GM19468 (cell line): ENCODE measurements at regions not wholly inside any gene's neighbourhood (a gene's known extent, or its start where the extent isn't known, plus 50 kb on each side); places are given as distances from the start of the nearest gene placed in this dataset.
A peak's percentile ranks its signal among the peaks of the same experiment; 100 is the strongest.

ENCODE experiments used
- ATAC-seq: cut with Tn5 transposase; IDR thresholded peaks from one replicate; pipeline ENCODE4 v1.9.1; 2021; ENCODE audit warnings: mild to moderate bottlenecking, moderate library complexity, moderate number of reproducible peaks; ENCODE audit not compliant: unreplicated experiment; ENCODE audit errors: extremely low read depth

DNA sequence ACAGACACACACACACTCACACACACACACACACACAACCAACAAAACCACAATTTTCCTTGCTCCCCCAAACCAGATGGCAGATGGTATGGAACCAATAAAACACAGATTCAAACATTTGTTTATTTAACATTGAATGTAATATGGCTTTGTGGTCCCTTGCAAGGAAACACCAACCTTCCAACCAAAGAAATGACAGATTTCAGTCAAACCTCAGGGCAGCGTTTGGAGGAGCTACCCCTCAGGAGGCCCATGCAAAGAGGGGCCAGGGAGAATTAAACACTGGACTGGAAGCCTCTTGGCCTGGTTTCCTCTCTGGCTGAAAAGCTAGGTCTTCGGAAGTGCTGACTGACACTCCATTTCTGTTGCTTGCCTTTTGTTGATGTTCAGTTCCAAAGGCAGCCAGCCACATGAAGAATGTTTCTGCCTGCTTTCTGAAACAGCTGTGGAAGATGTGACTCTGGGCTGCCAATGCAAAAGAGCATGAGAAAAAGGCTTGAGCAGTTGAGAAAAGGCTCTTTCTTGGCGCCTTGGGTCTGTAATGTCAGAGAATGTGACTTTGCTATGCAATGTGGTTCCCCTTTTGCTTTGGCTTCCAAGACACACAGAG is 296.1 kb downstream of the RPLP1 start:
- ATAC-seq: no peak

DNA sequence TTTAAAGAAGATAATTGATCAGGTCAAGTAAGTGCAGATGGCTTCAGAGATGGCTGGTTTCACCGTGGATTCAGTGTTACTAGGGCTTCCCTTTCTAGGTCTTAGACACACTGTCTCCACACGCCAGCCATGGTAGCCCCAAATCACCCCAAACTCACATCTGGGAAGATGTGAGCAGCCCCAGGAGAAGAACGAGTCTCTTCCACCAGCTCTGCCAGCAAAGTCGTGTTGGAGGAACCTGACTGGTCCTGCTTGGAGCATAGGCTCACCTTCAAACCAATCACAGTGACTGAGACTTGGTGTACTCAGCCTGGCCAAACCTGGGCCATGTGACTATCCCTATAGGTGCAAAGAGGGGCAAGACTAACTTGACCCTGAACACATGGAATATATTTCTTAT is 296.7 kb downstream of the RPLP1 start:
- no peak for ATAC-seq

DNA sequence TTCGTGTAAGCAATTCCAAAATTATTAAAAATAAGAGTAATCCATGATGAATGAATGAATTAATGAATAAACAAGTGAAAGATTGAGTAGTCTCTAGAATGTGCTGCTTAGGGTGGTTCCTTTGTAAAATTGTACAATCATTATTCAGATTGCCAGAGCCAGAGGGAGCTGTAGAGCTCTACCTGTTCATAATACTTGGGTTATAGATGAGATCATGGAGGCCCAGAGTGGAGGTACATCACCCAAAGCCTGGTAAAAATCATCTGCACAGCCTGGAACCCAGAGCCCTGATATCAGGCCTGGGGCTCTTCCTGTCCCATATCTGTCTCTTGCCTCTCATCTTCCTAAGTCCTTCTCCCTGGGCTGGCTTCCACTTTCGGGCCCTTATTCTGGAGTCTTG is 297.2 kb downstream of the RPLP1 start:
- no peak for ATAC-seq

DNA sequence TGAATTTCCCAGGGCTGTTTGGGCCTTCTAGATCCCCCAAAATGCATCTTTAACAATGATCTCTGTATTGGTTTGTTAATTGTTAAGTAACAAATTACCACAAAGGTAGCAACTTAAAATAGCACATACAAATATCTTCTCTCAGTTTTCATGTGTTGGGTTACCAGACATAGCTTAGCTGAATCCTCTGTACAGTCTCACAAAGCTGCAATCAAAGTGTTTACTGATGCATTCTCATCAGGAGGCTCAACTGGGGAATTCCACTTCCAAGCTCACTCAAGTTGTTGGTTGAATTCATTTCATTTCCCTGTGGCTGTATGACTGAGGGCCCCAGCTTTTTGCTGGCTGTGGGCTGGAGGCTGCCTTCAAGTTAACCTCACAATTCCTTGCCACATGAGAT is 297.6 kb downstream of the RPLP1 start:
- ATAC-seq: no peak

DNA sequence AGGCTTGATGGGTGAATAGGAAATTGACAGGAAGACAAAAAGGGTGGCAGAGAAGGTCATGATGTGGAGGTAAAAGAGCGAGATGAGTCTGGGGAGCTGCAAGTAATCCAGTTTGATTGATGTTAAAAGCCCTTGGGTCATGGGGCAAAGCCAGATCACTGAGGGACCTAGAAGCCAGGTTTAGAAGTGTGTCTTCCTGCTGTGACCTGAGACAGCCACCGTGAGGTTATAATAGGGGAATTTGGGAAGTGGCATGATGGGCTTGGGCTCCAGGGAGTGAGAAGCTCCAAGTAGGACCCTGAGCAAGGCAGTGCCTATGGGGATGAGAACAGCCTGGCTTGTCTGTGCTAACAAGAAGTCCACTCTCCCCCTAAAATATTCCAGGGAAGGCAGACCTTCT is 298.5 kb downstream of the RPLP1 start:
- ATAC-seq: no peak

DNA sequence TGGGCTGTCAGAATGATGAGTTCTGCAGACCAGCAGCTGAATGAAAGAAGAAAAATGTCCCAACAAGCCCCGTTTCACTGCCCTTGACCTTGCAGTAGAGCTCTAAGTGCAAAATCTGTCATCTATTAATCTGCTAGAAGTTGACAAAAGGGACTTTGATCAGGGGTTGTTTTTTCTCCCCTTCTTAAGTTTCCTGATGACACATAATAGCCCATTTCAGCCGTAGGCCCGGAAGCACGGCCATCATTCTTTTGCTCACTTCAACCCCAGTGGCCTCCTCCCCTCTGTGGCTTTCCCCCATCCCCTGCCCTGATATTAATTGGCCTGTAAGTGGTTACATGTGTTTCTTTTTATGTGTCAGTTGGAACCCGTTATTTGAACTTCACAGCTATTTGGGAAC is 298.9 kb downstream of the RPLP1 start:
- no peak for ATAC-seq

DNA sequence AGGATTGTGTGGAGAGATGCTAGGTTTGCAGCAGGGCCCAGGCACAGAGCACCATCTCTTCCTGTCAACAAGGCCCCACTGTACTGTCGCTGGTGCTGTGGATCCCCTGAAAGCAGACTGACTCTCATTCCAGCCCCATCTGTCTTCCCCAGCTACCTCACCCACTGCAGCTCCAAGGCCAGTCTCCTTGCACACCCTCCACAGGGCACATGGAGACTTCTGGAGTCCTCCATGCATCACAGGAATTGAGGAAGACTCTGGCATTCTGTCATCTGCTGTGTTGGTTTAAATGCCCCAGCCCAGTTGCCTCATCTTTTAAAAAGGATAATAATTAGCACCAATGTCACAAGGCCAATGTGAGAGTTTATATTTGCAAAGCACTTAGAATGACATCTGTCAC is 301.2 kb downstream of the RPLP1 start:
- ATAC-seq: no peak

DNA sequence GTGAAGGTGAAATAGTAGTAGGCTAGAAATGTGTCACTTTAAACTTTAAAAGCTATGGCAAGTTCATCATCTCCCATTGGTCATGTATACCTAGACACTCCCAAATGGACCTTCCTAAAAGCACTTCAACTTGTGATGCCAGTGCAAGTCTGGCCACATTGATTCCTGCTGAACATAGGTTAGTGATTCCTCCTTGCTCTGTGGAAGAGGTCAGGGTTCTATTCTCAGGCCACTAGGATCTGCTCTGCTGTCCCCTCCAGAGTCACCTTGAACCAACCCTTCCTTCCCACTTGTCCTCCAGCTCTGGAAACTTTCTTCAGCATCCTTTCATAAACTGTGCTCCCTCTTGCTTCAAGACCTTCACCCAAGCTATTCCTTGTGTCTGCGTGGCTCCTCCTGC is 301.7 kb downstream of the RPLP1 start:
- ATAC-seq: no peak

DNA sequence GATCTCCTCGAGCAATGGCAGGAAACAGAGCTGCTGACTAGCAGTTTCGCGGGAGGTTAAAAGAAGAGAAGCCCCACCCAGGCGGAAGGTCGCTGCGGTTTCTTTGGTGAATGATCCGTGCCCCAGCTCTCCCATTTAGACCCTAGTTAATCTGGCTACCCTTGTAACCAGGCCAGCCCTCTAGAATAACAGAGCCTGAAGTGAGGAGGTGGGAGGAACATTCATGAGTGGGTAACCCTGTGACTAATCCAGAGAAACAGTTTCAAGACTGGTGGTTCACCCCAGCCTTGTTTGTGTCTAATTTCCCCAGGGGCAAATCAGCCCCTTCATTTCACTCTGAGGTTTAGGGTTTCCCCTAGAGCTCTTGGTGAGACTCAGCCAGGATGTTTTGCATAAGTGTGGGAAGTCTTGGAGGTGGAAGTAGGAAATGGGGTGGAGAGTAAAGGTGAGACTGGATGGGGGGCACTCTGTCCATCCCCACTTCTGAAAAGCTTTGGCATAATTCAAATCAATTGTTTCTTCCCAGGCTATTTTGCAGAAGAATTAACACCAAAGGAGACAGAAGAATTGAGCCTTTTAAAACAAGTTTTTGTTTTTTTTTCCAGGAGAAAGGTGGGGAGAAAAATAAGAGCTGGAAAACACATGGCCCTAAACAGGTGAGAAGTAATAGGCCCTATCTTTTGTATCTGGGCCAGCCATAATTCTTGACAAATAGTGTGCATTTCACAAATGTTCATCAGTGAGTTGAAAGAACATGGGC is 303.1 kb downstream of the RPLP1 start:
- ATAC-seq: peak; percentile 87

DNA sequence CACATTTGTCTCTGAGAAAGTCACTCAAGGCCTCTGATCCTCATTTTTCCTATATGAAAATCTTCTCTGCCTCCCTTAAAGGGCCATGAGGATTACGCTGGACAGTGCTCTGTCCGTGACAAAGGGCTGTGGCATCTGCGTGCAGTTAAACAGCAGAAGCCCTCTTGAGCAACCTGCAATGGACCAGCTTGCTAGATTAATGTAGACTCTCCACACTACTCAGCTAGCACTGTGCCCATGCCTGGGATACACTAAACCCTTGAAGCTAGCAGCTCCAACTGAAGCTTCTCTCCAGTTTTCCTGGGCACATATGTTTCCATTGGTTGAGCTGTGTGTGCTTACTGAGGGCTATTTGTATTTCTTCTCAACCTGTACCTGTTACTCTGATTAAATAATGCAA is 303.8 kb downstream of the RPLP1 start:
- ATAC-seq: no peak

DNA sequence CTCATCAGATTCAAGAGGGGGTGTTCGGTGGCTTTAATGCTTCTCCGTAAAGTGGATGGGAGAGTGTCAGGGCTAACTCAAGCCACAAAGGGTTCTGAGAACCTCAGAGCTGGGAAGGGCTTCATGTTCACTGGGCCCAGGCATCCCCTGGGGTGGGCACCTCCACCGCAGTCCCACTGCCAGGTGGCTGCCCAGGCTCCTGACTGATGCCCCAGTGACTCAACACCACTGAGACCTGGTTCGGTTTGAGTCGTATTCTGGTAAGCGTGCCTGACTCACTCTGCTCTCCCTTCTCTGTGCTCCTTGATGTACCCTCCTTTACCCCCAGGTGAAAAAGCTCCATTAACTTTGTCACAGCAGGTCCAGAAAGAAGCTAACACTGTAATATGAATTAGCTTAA is 304.6 kb downstream of the RPLP1 start:
- ATAC-seq: no peak

DNA sequence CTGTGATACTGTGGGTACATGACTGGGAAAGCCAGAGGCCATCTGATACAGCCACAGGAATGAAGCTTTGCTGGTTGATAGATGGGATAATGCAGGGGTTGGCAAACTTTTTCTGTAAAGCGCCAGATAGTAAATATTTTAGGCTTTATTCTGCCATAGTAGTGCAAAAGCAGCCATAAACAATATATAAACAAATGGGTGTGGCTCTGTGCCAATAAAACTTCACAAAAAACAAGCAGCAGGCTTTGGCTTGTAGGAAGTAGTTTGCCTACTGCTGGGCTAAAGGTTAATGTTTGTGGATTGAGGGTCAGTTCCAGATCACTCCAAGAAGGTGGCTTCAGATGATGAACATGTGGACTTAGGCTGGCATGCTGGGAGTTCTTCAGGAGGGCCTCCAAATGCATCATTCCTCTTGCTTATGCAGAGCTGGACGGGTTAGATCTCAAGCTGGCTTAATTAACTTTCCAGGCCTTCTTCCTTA is 305.7 kb downstream of the RPLP1 start:
- ATAC-seq: no peak

DNA sequence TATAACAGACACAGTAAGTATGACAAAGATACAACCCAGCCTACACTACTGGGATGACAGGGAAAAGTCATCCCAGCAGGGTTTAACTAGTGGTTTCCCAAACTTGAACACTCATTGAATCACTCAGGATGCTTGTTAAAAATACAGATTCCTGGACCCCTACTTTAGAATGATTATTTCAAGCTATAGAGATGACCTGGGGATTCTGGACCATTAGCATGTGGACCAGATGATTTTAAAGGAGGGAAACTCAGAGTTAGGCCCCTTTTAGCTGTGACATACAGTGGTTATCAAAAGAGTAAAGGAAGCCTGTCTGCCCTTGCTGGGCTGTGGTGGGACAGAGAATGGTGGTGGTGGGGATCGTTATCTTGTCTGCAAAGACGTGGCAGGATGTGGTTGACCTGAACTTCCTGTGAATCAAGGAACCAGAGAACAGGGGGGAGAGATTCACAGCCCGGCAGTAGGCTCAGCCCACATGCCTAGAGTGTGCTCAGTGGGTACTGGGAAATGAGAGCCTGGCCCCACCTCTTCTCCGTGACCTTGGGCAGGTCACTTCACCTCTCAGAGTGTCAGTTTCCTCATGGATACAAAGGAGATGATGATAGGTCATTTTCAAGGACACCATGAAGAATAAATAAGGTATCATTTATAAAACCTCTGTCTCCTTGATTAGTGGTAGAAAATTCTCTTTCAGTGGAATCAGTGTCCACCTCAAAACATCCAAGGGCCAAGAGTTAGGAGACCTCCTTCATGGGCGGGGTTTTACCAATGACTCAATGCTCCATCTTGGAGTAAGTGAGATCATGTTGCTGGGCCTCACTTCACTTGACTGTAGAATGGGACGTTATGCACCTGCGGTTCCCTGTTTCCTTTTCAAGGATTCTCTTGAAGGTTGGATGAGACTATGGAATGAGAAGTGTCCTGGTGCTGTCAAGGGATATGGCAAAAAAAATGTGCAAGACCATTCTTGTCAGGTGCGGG is 306.5 kb downstream of the RPLP1 start:
- ATAC-seq: no peak

DNA sequence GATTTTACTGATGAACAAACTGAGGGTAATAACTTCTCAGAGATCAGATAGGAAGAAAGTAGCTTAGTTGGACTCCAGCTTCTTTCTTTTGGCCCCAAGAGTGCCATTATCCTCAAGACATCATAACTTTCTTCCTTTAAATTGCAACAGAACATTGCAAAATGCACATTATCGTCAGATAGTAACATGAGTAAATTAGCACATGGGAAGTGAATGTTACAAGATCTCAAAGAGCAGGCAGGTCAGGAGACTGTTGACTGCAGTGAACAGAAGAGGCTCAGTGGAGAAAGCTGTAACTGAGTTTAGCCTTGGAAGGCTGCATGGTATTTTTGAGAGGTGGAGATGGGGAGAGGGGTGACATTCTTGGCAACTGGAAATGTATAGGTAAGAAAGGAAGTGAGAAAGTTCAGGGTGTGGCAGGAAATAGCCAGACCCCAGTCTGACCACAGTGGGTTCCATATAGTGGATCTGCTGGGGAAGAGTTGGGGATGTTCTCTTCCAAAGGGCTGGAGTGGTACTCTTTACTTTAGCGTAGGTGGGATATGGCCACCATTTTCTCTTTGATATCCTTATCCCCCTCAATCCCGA is 307.7 kb downstream of the RPLP1 start:
- ATAC-seq: no peak

DNA sequence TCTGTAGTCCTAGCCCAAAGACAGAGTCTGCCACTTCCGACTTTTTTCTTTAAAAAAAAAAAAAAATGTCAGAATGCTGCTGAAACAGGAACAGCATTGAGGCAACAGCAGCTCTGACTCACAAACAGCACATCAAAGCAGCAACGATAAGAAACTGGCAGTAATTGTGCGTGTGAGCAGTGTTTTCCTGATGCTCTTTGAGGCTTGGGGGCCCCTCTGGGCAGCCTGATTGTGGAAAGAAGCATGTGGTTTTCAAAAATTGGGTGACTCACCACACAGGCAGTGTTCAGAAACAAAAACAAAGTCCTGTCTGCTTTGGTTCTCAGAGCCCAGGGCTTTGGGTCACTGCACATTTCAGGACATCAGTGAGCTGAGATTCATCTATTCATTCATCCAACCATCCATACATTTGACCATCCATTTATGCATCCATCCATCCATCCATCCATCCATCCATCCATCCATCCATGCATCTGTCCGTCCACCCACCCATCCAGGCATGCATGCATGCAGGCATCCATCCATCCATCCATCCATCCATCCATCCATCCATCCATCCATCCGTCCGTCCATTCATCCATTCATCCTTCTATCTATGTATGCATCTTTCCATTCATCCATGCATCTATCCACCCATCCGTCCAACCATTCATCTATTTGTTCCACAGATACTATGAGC is 308.4 kb downstream of the RPLP1 start:
- no peak for ATAC-seq

DNA sequence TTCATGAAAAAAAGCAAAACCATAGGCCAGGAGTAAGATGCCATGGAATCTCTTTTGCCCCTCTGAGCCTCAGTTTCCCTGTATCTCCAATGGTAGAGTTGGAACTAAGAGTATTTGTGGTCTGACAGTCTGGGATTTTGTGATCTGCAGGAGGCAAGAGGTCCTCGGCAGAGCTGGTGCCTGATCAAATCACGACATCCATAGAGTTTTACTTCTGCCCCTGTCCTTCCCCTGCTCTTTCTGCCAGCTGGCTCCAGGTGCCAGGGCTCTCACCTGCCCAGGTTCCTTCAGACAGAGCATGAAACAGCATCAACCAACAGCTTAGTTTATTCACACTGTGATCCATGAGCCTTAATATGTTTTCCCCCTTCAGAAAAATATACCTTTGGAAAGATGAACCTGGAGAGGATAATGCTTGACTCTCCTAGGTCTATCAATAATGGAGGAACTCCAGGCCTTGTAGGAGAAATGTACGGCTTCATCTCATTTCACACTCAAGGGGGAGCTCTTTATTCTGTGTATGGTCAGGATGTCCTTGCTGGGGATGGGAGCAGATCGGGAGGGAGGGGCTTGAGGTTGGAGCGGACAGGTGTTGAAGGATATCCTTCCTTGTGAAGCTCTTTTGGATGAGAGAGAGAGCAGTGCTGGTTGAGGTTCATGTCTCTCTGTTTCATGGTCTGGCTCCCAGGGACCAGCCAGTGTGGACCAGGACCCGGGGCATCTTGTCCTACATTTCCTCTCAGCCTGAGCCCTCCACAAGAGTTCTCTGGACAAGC is 309.9 kb downstream of the RPLP1 start:
- ATAC-seq: no peak

DNA sequence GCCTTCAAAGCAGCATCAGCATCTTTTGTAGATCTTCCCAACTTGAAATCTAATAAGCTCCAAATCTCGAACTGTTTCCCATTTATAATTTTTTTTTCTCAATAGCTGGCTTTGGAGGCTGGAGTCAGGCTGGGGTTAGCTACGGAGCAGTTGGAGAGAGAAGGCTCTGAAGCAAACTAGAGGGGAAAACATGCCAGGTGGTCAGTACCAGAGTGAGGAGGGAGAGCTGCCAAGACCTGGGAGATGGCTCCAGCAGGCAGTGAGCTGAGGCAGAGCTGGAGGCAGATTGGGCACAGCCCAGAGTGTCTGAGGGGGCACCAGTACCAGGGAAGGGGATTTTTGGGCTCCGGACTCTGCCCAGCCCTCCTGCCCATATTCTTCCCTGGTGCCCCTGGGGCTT is 311.2 kb downstream of the RPLP1 start:
- no peak for ATAC-seq

DNA sequence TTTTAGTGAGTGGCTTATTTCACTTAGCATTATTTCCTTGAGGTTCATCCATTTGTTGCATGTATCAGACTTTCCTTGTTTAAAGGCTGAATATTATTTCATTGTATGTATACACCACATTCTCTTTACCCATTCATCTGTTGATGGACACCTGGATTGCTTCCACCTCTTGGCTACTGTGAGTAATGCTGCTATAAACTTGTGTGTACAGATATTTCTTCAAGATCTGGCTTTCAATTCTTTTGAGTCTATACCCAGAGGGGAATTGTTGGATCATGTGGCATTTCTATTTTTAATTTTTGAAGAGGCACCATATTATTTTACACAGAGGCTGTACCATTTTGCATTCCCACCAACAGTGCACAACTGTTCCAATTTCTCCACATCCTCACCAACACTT is 313.5 kb downstream of the RPLP1 start:
- ATAC-seq: no peak

DNA sequence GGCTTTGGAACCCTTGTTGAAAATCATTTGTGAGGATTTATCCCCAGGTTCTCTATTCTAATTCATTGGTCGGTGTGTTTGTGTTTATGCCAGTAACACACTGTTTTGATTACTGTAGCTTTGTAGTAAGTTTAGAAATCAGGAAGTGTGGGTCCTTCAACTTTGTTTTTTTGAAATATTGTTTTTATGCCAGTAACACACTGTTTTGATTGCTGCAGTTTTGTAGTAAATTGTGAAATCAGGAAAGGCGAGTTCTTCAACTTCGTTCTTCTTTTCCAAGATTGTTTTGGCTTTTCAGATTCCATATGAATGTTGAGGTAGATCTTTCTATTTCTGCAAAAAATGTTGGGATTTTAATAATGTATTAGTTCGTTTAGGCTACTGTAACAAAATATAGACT is 314.6 kb downstream of the RPLP1 start:
- no peak for ATAC-seq
